Natural killer cell (primary cell): ENCODE measurements at regions not wholly inside any gene's neighbourhood (a gene's known extent, or its start where the extent isn't known, plus 50 kb on each side); places are given as distances from the start of the nearest gene placed in this dataset.

Experiments used
- ATAC-seq, 3 donors: fragments of 150-1000 bp in 2 of 3; fragments of 200-7000 bp in 1 of 3; cut with Tn5 transposase; 1 replicate in 1 of 3; 2 replicates in 2 of 3; pipeline ENCODE4 v1.10.0; 2021; ENCODE audit warnings: mild to moderate bottlenecking in 2 of 3, moderate library complexity in 2 of 3
- DNase-seq, 2 donors: peaks; one replicate each; pipeline versions ENCODE4 v3.0.0 to v3.0.0-alpha.2; 2013 to 2021; ENCODE audit warnings: mixed read lengths in 1 of 2
- H3K27ac ChIP-seq: one replicate; pipeline ENCODE4 v1.5.1; 2013; ENCODE audit warnings: mild to moderate bottlenecking, low read length
- H3K27me3 ChIP-seq: one replicate; pipeline ENCODE4 v1.6.1; 2013; ENCODE audit warnings: low read length; ENCODE audit not compliant: control insufficient read depth, insufficient read depth
- H3K36me3 ChIP-seq: one replicate; pipeline ENCODE4 v1.6.1; 2013; ENCODE audit warnings: low read length; ENCODE audit not compliant: control insufficient read depth, insufficient read depth
- H3K4me1 ChIP-seq: one replicate; pipeline ENCODE4 v1.6.1; 2013; ENCODE audit warnings: low read length; ENCODE audit not compliant: control insufficient read depth, insufficient read depth
- H3K4me3 ChIP-seq: one replicate; pipeline ENCODE4 v1.5.1; 2013; ENCODE audit warnings: low read length
- H3K9me3 ChIP-seq: one replicate; pipeline ENCODE4 v1.6.1; 2013; ENCODE audit warnings: low read length; ENCODE audit not compliant: control insufficient read depth, insufficient read depth
- H3K27ac Mint-ChIP-seq, 2 donors: one replicate each; pipeline ENCODE4 v1.8.0; 2022; ENCODE audit warnings: mild to moderate bottlenecking in 2 of 2, mixed read lengths in 2 of 2, moderate library complexity in 1 of 2
- H3K27me3 Mint-ChIP-seq, 2 donors: one replicate each; pipeline ENCODE4 v1.8.0; 2022; ENCODE audit warnings: low read depth in 2 of 2, mixed read lengths in 2 of 2
- H3K36me3 Mint-ChIP-seq: one replicate; pipeline ENCODE4 v1.8.0; 2022; ENCODE audit warnings: mixed read lengths
- H3K4me1 Mint-ChIP-seq, 2 donors: one replicate each; pipeline ENCODE4 v1.8.0; 2022; ENCODE audit warnings: mixed read lengths in 2 of 2
- H3K4me3 Mint-ChIP-seq: one replicate; pipeline ENCODE4 v1.8.0; 2022; ENCODE audit warnings: mild to moderate bottlenecking, moderate library complexity, mixed read lengths
- H3K9me3 Mint-ChIP-seq, 2 donors: one replicate each; pipeline ENCODE4 v1.8.0; 2022; ENCODE audit warnings: mixed read lengths in 2 of 2
- CTCF ChIP-seq: fragments of 200-600 bp; IDR thresholded peaks from one replicate; pipeline ENCODE4 v1.8.0; 2022; ENCODE audit warnings: antibody characterized with exemption
- whole genome bisulfite sequencing: methylation state at CpG from one replicate; pipeline ENCODE4 v1.1.7; 2013; ENCODE audit warnings: missing lambda C conversion rate; ENCODE audit not compliant: insufficient coverage; 5-methylcytosine and 5-hydroxymethylcytosine counted together
- intact Hi-C: fragments of 100-400 bp; cut with micrococcal nuclease; formaldehyde crosslinking; loops from one replicate; pipeline ENCODE4 v1.14.2; 2022

DNA sequence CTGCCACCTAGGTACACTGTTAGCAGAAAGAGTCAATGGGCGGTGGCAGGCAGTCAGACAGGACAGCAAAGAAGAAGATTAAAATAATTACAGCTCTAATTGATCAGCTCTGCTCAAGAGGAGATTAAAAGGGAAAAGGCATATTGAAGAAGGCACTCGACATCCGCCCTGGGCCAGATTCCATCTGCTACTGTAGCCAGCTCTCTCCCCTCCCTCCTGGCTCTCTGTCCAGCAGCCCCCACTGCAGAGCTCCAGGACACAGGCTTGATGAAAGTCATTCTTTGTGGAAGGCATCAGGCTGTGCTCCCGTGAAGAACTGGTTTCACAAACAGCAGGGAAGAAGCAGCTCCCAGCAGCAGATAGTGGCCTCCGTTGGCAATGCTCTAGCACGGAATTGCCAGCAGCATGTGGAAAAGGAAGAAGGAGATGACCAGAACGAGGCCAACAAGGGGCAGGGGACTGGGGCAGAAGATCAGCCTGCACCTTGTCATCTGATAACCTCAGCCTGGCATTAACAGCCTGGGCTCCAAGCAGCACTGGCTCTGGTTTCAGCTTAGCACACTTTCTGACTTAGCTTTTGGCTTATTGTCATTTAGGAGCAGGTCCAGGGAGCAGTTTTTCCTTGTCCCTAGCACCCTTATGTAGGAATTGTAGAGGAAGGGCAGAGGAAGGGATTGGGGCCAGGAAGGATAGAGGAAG is 465.9 kb downstream of the KIF16B start:
- no peak overlapping the region for H3K4me3 ChIP-seq
- no peaks in the 10 kb centered on the region for H3K27me3 ChIP-seq
- no peak overlapping the region for H3K27ac ChIP-seq
- WGBS = 81% methylated on average over 7 of the region's 7 CpGs
- no peaks in the 10 kb centered on the region for H3K4me1 ChIP-seq
- Mint-ChIP-seq H3K27me3 (peaks cover 0 to 7% of the 10 kb centered on the region in 2 donors), H3K9me3 (no peaks in the 10 kb centered on the region), H3K4me1 (no peaks in the 10 kb centered on the region), H3K4me3 (no peak overlapping the region), H3K27ac (no peak overlapping the region), H3K36me3 (no peaks in the 10 kb centered on the region)
- ATAC-seq (no peak), DNase-seq (no peak)
- H3K9me3 ChIP-seq = no peaks in the 10 kb centered on the region
- intact Hi-C loops = no loop called here
- H3K36me3 ChIP-seq = no peaks in the 10 kb centered on the region
- no peak for TF ChIP-seq CTCF

GRCh38 chr20:16106191-16106849 is 466.9 kb downstream of the KIF16B start:
- no peaks in the 10 kb centered on the region for H3K9me3 Mint-ChIP-seq
- no peak for ATAC-seq
- no peaks in the 10 kb centered on the region for H3K36me3 Mint-ChIP-seq
- no peaks in the 10 kb centered on the region for H3K27me3 ChIP-seq
- peaks cover 0 to 7% of the 10 kb centered on the region in 2 donors for H3K27me3 Mint-ChIP-seq
- H3K27ac ChIP-seq = no peak overlapping the region
- H3K9me3 ChIP-seq = no peaks in the 10 kb centered on the region
- intact Hi-C loops = no loop called here
- 89% methylated on average over 2 of the region's 2 CpGs for WGBS
- no peaks in the 10 kb centered on the region for H3K4me1 Mint-ChIP-seq
- no peak overlapping the region for H3K4me3 Mint-ChIP-seq
- TF ChIP-seq CTCF = no peak
- DNase-seq = no peak
- no peaks in the 10 kb centered on the region for H3K36me3 ChIP-seq
- no peak overlapping the region for H3K4me3 ChIP-seq
- H3K27ac Mint-ChIP-seq = no peak overlapping the region
- no peaks in the 10 kb centered on the region for H3K4me1 ChIP-seq

- DNase-seq = no peak
- intact Hi-C loops = no loop called here
- H3K4me3 ChIP-seq = no peak overlapping the region
- no peak for TF ChIP-seq CTCF
- Mint-ChIP-seq H3K27ac (no peak overlapping the region), H3K4me1 (no peaks in the 10 kb centered on the region), H3K4me3 (no peak overlapping the region), H3K9me3 (no peaks in the 10 kb centered on the region), H3K36me3 (no peaks in the 10 kb centered on the region), H3K27me3 (peaks cover 0 to 6% of the 10 kb centered on the region in 2 donors)
- ATAC-seq = no peak
- H3K27ac ChIP-seq = no peak overlapping the region
- H3K4me1 ChIP-seq = no peaks in the 10 kb centered on the region
- H3K27me3 ChIP-seq = no peaks in the 10 kb centered on the region
- no peaks in the 10 kb centered on the region for H3K36me3 ChIP-seq
- H3K9me3 ChIP-seq = no peaks in the 10 kb centered on the region
Observed at GRCh38 chr20:16104783-16105182, 468.5 kb downstream of the KIF16B start.
